Trophoblast cell (in vitro differentiated cells and primary cell): ENCODE measurements at regions not wholly inside any gene's neighbourhood (a gene's known extent, or its start where the extent isn't known, plus 50 kb on each side); places are given as distances from the start of the nearest gene placed in this dataset.
"Not testable (repeated sequence)": the region's sequence is repeated elsewhere in the genome, so short reads cannot be mapped to it uniquely, and the experiment has no call there.

Experiments
- DNase-seq, 2 donors: peaks; one replicate each; pipeline ENCODE4 v3.0.0-alpha.2; 2016
- H2AFZ ChIP-seq: 2 replicates; pipeline ENCODE4 v1.6.1; 2013; ENCODE audit warnings: low read length, moderate library complexity, mild to moderate bottlenecking; ENCODE audit not compliant: insufficient read depth, poor library complexity
- H2AK5ac ChIP-seq: 2 replicates; pipeline ENCODE4 v1.6.1; 2013; ENCODE audit warnings: mild to moderate bottlenecking, low read length
- H2BK120ac ChIP-seq: 2 replicates; pipeline ENCODE4 v1.6.1; 2013; ENCODE audit warnings: low read length, mild to moderate bottlenecking, moderate library complexity; ENCODE audit not compliant: insufficient read depth, poor library complexity
- H2BK12ac ChIP-seq: 2 replicates; pipeline ENCODE4 v1.6.1; 2013; ENCODE audit warnings: mild to moderate bottlenecking, low read length, moderate library complexity
- H2BK5ac ChIP-seq: 2 replicates; pipeline ENCODE4 v1.6.1; 2013; ENCODE audit warnings: low read length, low read depth, moderate library complexity, mild to moderate bottlenecking; ENCODE audit not compliant: poor library complexity
- H3K14ac ChIP-seq: 2 replicates; pipeline ENCODE4 v1.6.1; 2013; ENCODE audit warnings: mild to moderate bottlenecking, low read length
- H3K18ac ChIP-seq: 2 replicates; pipeline ENCODE4 v1.6.1; 2013; ENCODE audit warnings: mild to moderate bottlenecking, low read length
- H3K23ac ChIP-seq: 2 replicates; pipeline ENCODE4 v1.6.1; 2013; ENCODE audit warnings: low read length
- H3K27ac ChIP-seq: 2 replicates; pipeline ENCODE4 v1.5.1; 2013; ENCODE audit warnings: low read depth, mild to moderate bottlenecking, inconsistent platforms, low read length, moderate library complexity
- H3K27me3 ChIP-seq: 2 replicates; pipeline ENCODE4 v1.6.1; 2013; ENCODE audit warnings: inconsistent platforms, mild to moderate bottlenecking, low read length, moderate library complexity; ENCODE audit not compliant: insufficient read depth
- H3K36me3 ChIP-seq, 2 experiments: 1 replicate in 1 of 2; 2 replicates in 1 of 2; pipeline ENCODE4 v1.6.1; 2013; ENCODE audit warnings: low read length in 2 of 2, mild to moderate bottlenecking in 2 of 2, moderate library complexity in 1 of 2; ENCODE audit not compliant: insufficient read depth in 2 of 2, control insufficient read depth in 1 of 2
- H3K4ac ChIP-seq: 2 replicates; pipeline ENCODE4 v1.6.1; 2013; ENCODE audit warnings: low read depth, mild to moderate bottlenecking, low read length, moderate library complexity
- H3K4me1 ChIP-seq, 2 experiments: 1 replicate in 1 of 2; 2 replicates in 1 of 2; pipeline ENCODE4 v1.6.1; 2013; ENCODE audit warnings: low read length in 2 of 2, mild to moderate bottlenecking in 2 of 2, moderate library complexity in 1 of 2; ENCODE audit not compliant: insufficient read depth in 2 of 2, control insufficient read depth in 1 of 2
- H3K4me2 ChIP-seq: 2 replicates; pipeline ENCODE4 v1.6.1; 2013; ENCODE audit warnings: inconsistent platforms, mild to moderate bottlenecking, low read length, moderate library complexity
- H3K4me3 ChIP-seq: 2 replicates; pipeline ENCODE4 v1.5.1; 2013; ENCODE audit warnings: mild to moderate bottlenecking, low read depth, low read length, inconsistent platforms
- H3K79me1 ChIP-seq: one replicate; pipeline ENCODE4 v1.6.1; 2013; ENCODE audit warnings: low read length
- H3K79me2 ChIP-seq: 2 replicates; pipeline ENCODE4 v1.6.1; 2013; ENCODE audit warnings: low read length, mild to moderate bottlenecking; ENCODE audit not compliant: control insufficient read depth, insufficient read depth, poor library complexity
- H3K9ac ChIP-seq: 2 replicates; pipeline ENCODE4 v1.6.1; 2013; ENCODE audit warnings: mild to moderate bottlenecking, low read length
- H3K9me3 ChIP-seq: 2 replicates; pipeline ENCODE4 v1.6.1; 2013; ENCODE audit warnings: low read depth, mild to moderate bottlenecking, control low read depth, inconsistent platforms, low read length; ENCODE audit not compliant: insufficient read depth
- H4K12ac ChIP-seq: 2 replicates; pipeline ENCODE4 v1.6.1; 2013; ENCODE audit warnings: low read depth, mild to moderate bottlenecking, low read length, moderate library complexity
- H4K8ac ChIP-seq: 2 replicates; pipeline ENCODE4 v1.6.1; 2013; ENCODE audit warnings: low read depth, mild to moderate bottlenecking, low read length, moderate library complexity
- H4K91ac ChIP-seq: one replicate; pipeline ENCODE4 v1.6.1; 2013; ENCODE audit warnings: low read depth, mild to moderate bottlenecking, low read length, moderate library complexity
- WGBS: extraction: QIAGEN DNeasy Blood & Tissue Kit; methylation state at CpG from one replicate; pipeline ENCODE4 v1.1.7; 2013; ENCODE audit warnings: missing lambda C conversion rate; ENCODE audit not compliant: insufficient read length, insufficient coverage; ENCODE audit errors: extremely low coverage; 5-methylcytosine and 5-hydroxymethylcytosine counted together

- DNase-seq = peak; percentile 6 to 43
- H3K4me2 ChIP-seq, H3K23ac ChIP-seq, H2BK5ac ChIP-seq, H3K27me3 ChIP-seq, H3K79me1 ChIP-seq, H3K27ac ChIP-seq, H3K9me3 ChIP-seq, H4K8ac ChIP-seq, H3K4ac ChIP-seq, H3K79me2 ChIP-seq, H2AK5ac ChIP-seq, H3K4me3 ChIP-seq, H3K9ac ChIP-seq, H3K36me3 ChIP-seq, H3K18ac ChIP-seq, H4K91ac ChIP-seq, H2BK120ac ChIP-seq, H4K12ac ChIP-seq, H3K4me1 ChIP-seq, H3K14ac ChIP-seq, H2AFZ ChIP-seq, H2BK12ac ChIP-seq: not testable (repeated sequence)
- no CpG with 5 or more reads among the region's 31 CpGs for whole genome bisulfite sequencing
These were observed 202.0 kb upstream of the C1QTNF3 start for GRCh38 chr5:34245032-34245394.

- not testable (repeated sequence) for H2BK120ac ChIP-seq, H4K91ac ChIP-seq, H3K23ac ChIP-seq, H3K4me3 ChIP-seq, H3K4me2 ChIP-seq, H3K27me3 ChIP-seq, H3K36me3 ChIP-seq, H3K27ac ChIP-seq, H2BK5ac ChIP-seq, H2BK12ac ChIP-seq, H3K79me1 ChIP-seq, H3K14ac ChIP-seq, H2AK5ac ChIP-seq, H3K79me2 ChIP-seq, H3K4ac ChIP-seq, H4K12ac ChIP-seq, H3K9me3 ChIP-seq, H3K9ac ChIP-seq, H4K8ac ChIP-seq, H3K4me1 ChIP-seq, H3K18ac ChIP-seq, H2AFZ ChIP-seq
- DNase-seq = peak in 1 of 2 donors; percentile 8
- WGBS = no CpG with 5 or more reads among the region's 2 CpGs
These were observed 202.8 kb upstream of the C1QTNF3 start for GRCh38 chr5:34245813-34246212.

- H4K8ac ChIP-seq, H2BK12ac ChIP-seq, H3K36me3 ChIP-seq, H3K4ac ChIP-seq, H2AFZ ChIP-seq, H3K9ac ChIP-seq, H3K79me2 ChIP-seq, H3K27ac ChIP-seq, H3K18ac ChIP-seq, H3K23ac ChIP-seq, H3K4me1 ChIP-seq, H2BK120ac ChIP-seq, H3K9me3 ChIP-seq, H3K4me2 ChIP-seq, H3K4me3 ChIP-seq, H3K79me1 ChIP-seq, H4K12ac ChIP-seq, H4K91ac ChIP-seq, H2BK5ac ChIP-seq, H3K27me3 ChIP-seq, DNase-seq, H2AK5ac ChIP-seq, H3K14ac ChIP-seq: not testable (repeated sequence)
These were observed 215.6 kb upstream of the C1QTNF3 start for GRCh38 chr5:34258598-34258997.

GRCh38 chr5:34261020-34261419 lies 218.0 kb upstream of the C1QTNF3 start:
- H3K14ac ChIP-seq = not testable (repeated sequence)

GRCh38 chr5:34266151-34266550 lies 223.1 kb upstream of the C1QTNF3 start:
- H2BK5ac ChIP-seq, H3K36me3 ChIP-seq, H3K27me3 ChIP-seq, H2AFZ ChIP-seq, H3K4me3 ChIP-seq, H4K91ac ChIP-seq, H3K23ac ChIP-seq, H3K9ac ChIP-seq, H2AK5ac ChIP-seq, H3K79me2 ChIP-seq, H4K12ac ChIP-seq, H3K4me2 ChIP-seq, H3K4me1 ChIP-seq, H3K4ac ChIP-seq, H2BK12ac ChIP-seq, H3K9me3 ChIP-seq, H3K27ac ChIP-seq, H3K18ac ChIP-seq, DNase-seq, H2BK120ac ChIP-seq, H4K8ac ChIP-seq, H3K14ac ChIP-seq, H3K79me1 ChIP-seq: not testable (repeated sequence)

More at GRCh38 chr5:34261020-34261419, 218.0 kb upstream of the C1QTNF3 start:
- WGBS = no CpG with 5 or more reads among the region's 4 CpGs
- not testable (repeated sequence) for H2AK5ac ChIP-seq, H3K4me1 ChIP-seq, H3K9ac ChIP-seq, H3K4me2 ChIP-seq, DNase-seq, H3K27me3 ChIP-seq, H3K27ac ChIP-seq, H4K12ac ChIP-seq, H4K91ac ChIP-seq, H3K9me3 ChIP-seq, H2BK5ac ChIP-seq, H3K79me2 ChIP-seq, H2BK12ac ChIP-seq, H2BK120ac ChIP-seq, H3K18ac ChIP-seq, H3K4me3 ChIP-seq, H3K23ac ChIP-seq, H4K8ac ChIP-seq, H3K79me1 ChIP-seq, H2AFZ ChIP-seq, H3K36me3 ChIP-seq, H3K4ac ChIP-seq
